Gastrocnemius medialis (tissue), 4 donors: ENCODE measurements at regions not wholly inside any gene's neighbourhood (a gene's known extent, or its start where the extent isn't known, plus 50 kb on each side); places are given as distances from the start of the nearest gene placed in this dataset.
"Not testable (repeated sequence)": the region's sequence is repeated elsewhere in the genome, so short reads cannot be mapped to it uniquely, and the experiment has no call there.

Source experiments
- POLR2A ChIP-seq, 2 donors: fragments of 450-650 bp; IDR thresholded peaks; one replicate each; pipeline ENCODE4 v1.6.1; 2017; ENCODE audit warnings: antibody characterized with exemption in 2 of 2, mild to moderate bottlenecking in 2 of 2, moderate library complexity in 2 of 2
- TF ChIP-seq, protein P1 (sequence below), 5 experiments: fragments of 450-650 bp in 3 of 5; fragments of 200-600 bp in 2 of 5; sonication (generic) in 2 of 5; IDR thresholded peaks in 4 of 5; conservative IDR thresholded peaks in 1 of 5; 1 replicate in 4 of 5; 2 replicates in 1 of 5; pipeline ENCODE4 v1.5.1; 2016 to 2019; ENCODE audit warnings: antibody characterized with exemption in 5 of 5, mild to moderate bottlenecking in 3 of 5, moderate library complexity in 3 of 5

DNA sequence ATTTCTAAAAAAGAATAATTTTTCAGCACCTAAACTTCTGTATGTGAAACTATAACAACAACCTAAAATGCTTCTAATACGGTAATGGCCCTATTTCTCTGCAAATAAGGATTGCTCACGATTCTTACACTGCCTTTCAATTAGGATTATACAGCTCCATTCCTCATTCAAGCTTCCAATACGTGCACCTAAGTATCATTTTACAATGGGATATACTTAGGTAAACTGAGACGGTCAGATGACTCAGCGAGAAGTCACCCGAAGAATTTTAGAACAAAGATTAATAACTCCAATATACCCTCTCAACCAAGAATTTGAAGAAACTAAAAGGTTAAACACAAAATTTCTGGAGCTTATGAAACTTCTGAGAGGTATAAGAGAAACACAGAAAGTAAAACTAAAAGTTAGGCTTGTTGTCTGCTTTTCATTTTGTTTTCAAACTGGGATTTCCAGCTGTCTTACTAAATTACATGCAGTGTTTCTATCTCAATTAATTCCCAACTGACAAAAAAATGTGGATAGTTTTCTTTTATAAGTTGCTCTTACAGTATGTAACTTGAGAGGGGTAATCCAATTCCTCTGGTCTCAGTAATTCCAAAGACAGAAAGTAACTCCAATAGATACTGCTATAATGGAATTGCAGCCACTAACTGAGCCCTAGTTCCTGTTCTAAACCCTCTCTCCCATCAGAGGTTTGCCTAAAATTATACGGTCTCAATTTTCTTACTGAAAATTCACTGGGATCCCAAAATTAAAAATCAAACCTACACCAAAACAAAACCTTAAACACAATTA, 69.9 kb upstream of the NBPF20 start:
- TF ChIP-seq POLR2A (IDR thresholded peaks at IDR 0.05): not testable (repeated sequence)
- TF ChIP-seq, protein P1, sequence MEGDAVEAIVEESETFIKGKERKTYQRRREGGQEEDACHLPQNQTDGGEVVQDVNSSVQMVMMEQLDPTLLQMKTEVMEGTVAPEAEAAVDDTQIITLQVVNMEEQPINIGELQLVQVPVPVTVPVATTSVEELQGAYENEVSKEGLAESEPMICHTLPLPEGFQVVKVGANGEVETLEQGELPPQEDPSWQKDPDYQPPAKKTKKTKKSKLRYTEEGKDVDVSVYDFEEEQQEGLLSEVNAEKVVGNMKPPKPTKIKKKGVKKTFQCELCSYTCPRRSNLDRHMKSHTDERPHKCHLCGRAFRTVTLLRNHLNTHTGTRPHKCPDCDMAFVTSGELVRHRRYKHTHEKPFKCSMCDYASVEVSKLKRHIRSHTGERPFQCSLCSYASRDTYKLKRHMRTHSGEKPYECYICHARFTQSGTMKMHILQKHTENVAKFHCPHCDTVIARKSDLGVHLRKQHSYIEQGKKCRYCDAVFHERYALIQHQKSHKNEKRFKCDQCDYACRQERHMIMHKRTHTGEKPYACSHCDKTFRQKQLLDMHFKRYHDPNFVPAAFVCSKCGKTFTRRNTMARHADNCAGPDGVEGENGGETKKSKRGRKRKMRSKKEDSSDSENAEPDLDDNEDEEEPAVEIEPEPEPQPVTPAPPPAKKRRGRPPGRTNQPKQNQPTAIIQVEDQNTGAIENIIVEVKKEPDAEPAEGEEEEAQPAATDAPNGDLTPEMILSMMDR (IDR thresholded peaks at IDR 0.05 in 4 of 5, conservative IDR thresholded peaks at IDR 0.05 in 1 of 5): not testable (repeated sequence)
